ENCODE measurements at regions not wholly inside any gene's neighbourhood (a gene's known extent, or its start where the extent isn't known, plus 50 kb on each side); places are given as distances from the start of the nearest gene placed in this dataset.

- TF ChIP-seq POLR2A (IDR thresholded peaks at IDR 0.05) (no peak), EP300 (IDR thresholded peaks at IDR 0.05) (no peak), POLR2AphosphoS5 (IDR thresholded peaks at IDR 0.05) (no peak)
- TF ChIP-seq, protein P1, sequence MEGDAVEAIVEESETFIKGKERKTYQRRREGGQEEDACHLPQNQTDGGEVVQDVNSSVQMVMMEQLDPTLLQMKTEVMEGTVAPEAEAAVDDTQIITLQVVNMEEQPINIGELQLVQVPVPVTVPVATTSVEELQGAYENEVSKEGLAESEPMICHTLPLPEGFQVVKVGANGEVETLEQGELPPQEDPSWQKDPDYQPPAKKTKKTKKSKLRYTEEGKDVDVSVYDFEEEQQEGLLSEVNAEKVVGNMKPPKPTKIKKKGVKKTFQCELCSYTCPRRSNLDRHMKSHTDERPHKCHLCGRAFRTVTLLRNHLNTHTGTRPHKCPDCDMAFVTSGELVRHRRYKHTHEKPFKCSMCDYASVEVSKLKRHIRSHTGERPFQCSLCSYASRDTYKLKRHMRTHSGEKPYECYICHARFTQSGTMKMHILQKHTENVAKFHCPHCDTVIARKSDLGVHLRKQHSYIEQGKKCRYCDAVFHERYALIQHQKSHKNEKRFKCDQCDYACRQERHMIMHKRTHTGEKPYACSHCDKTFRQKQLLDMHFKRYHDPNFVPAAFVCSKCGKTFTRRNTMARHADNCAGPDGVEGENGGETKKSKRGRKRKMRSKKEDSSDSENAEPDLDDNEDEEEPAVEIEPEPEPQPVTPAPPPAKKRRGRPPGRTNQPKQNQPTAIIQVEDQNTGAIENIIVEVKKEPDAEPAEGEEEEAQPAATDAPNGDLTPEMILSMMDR (IDR thresholded peaks at IDR 0.05): no peak
Observed at GRCh38 chr10:43839973-43840372, 191.3 kb upstream of the ZNF32 start.
